ENCODE measurements at regions not wholly inside any gene's neighbourhood (a gene's known extent, or its start where the extent isn't known, plus 50 kb on each side); places are given as distances from the start of the nearest gene placed in this dataset.

GRCh38 chr3:87837076-87837475 lies 221.7 kb downstream of the CGGBP1 start:
- whole genome bisulfite sequencing, 2 donors, result 59 to 69% methylated on average over 1 of the region's 1 CpG
- TF ChIP-seq POLR2A (IDR thresholded peaks at IDR 0.05) (no peak), CTCF (IDR thresholded peaks at IDR 0.05) (no peak), POLR2AphosphoS5 (IDR thresholded peaks at IDR 0.05) (no peak), EP300 (IDR thresholded peaks at IDR 0.05) (no peak)
- Histone ChIP-seq H3K27ac (no peak overlapping the region), H3K36me3 (no peaks in the 10 kb centered on the region), H3K4me1 (no peaks in the 10 kb centered on the region), H3K4me3 (no peak overlapping the region), H3K9me3 (no peaks in the 10 kb centered on the region), H3K27me3 (no peaks in the 10 kb centered on the region)
- no peak for DNase-seq
- ATAC-seq (ENCODE audit: low FRiP score in 2 of 2), result no peak

GRCh38 chr3:87836026-87836425 lies 222.8 kb downstream of the CGGBP1 start:
- H3K4me3 ChIP-seq, result no peak overlapping the region
- WGBS, 2 donors, result 89 to 93% methylated on average over 1 of the region's 1 CpG
- H3K27ac ChIP-seq, result no peak overlapping the region
- ATAC-seq (ENCODE audit: low FRiP score in 2 of 2) (no peak), DNase-seq (no peak)
- H3K27me3 ChIP-seq, result no peaks in the 10 kb centered on the region
- no peak for TF ChIP-seq EP300 (IDR thresholded peaks at IDR 0.05)
- TF ChIP-seq POLR2A (IDR thresholded peaks at IDR 0.05), result no peak
- TF ChIP-seq POLR2AphosphoS5 (IDR thresholded peaks at IDR 0.05), result no peak
- no peak for TF ChIP-seq CTCF (IDR thresholded peaks at IDR 0.05)
- no peaks in the 10 kb centered on the region for H3K9me3 ChIP-seq
- no peaks in the 10 kb centered on the region for H3K4me1 ChIP-seq
- no peaks in the 10 kb centered on the region for H3K36me3 ChIP-seq

- WGBS, 2 donors, result 72 to 74% methylated on average over 4 of the region's 4 CpGs
- no peaks in the 10 kb centered on the region for H3K36me3 ChIP-seq
- ATAC-seq (ENCODE audit: low FRiP score in 2 of 2) (no peak), DNase-seq (no peak)
- no peak overlapping the region for H3K27ac ChIP-seq
- TF ChIP-seq EP300 (IDR thresholded peaks at IDR 0.05), result no peak
- no peak for TF ChIP-seq POLR2A (IDR thresholded peaks at IDR 0.05)
- TF ChIP-seq CTCF (IDR thresholded peaks at IDR 0.05), result no peak
- TF ChIP-seq POLR2AphosphoS5 (IDR thresholded peaks at IDR 0.05), result no peak
- H3K9me3 ChIP-seq, result no peaks in the 10 kb centered on the region
- no peak overlapping the region for H3K4me3 ChIP-seq
- H3K27me3 ChIP-seq, result no peaks in the 10 kb centered on the region
- no peaks in the 10 kb centered on the region for H3K4me1 ChIP-seq
These were observed 223.6 kb downstream of the CGGBP1 start for GRCh38 chr3:87835236-87835635.

GRCh38 chr3:87834327-87834726 lies 224.5 kb downstream of the CGGBP1 start:
- no peaks in the 10 kb centered on the region for H3K27me3 ChIP-seq
- TF ChIP-seq EP300 (IDR thresholded peaks at IDR 0.05), result no peak
- TF ChIP-seq POLR2AphosphoS5 (IDR thresholded peaks at IDR 0.05), result no peak
- TF ChIP-seq POLR2A (IDR thresholded peaks at IDR 0.05), result no peak
- TF ChIP-seq CTCF (IDR thresholded peaks at IDR 0.05), result no peak
- no peaks in the 10 kb centered on the region for H3K4me1 ChIP-seq
- WGBS, 2 donors, result 64 to 69% methylated on average over 2 of the region's 2 CpGs
- DNase-seq (no peak), ATAC-seq (ENCODE audit: low FRiP score in 2 of 2) (no peak)
- H3K9me3 ChIP-seq, result no peaks in the 10 kb centered on the region
- no peak overlapping the region for H3K27ac ChIP-seq
- H3K4me3 ChIP-seq, result no peak overlapping the region
- H3K36me3 ChIP-seq, result no peaks in the 10 kb centered on the region

GRCh38 chr3:87833039-87833377 lies 225.8 kb downstream of the CGGBP1 start:
- no peaks in the 10 kb centered on the region for H3K9me3 ChIP-seq
- no peaks in the 10 kb centered on the region for H3K4me1 ChIP-seq
- no peak for ATAC-seq (ENCODE audit: low FRiP score in 2 of 2)
- no peak for TF ChIP-seq POLR2AphosphoS5 (IDR thresholded peaks at IDR 0.05)
- TF ChIP-seq EP300 (IDR thresholded peaks at IDR 0.05), result no peak
- TF ChIP-seq POLR2A (IDR thresholded peaks at IDR 0.05), result no peak
- no peak for TF ChIP-seq CTCF (IDR thresholded peaks at IDR 0.05)
- DNase-seq, result no peak
- no peaks in the 10 kb centered on the region for H3K27me3 ChIP-seq
- no peaks in the 10 kb centered on the region for H3K36me3 ChIP-seq
- H3K27ac ChIP-seq, result no peak overlapping the region
- H3K4me3 ChIP-seq, result no peak overlapping the region
